GM20000 (cell line): ENCODE measurements at regions not wholly inside any gene's neighbourhood (a gene's known extent, or its start where the extent isn't known, plus 50 kb on each side); places are given as distances from the start of the nearest gene placed in this dataset.

Experiments used
- DNase-seq: peaks from one replicate; pipeline ENCODE4 v3.0.0; 2012; ENCODE audit warnings: low spot score
- CTCF ChIP-seq: IDR thresholded peaks from 2 replicates; pipeline ENCODE4 v1.5.1; 2012; ENCODE audit warnings: mild to moderate bottlenecking, control low read depth; ENCODE audit errors: extremely low read depth, missing control alignments

DNA sequence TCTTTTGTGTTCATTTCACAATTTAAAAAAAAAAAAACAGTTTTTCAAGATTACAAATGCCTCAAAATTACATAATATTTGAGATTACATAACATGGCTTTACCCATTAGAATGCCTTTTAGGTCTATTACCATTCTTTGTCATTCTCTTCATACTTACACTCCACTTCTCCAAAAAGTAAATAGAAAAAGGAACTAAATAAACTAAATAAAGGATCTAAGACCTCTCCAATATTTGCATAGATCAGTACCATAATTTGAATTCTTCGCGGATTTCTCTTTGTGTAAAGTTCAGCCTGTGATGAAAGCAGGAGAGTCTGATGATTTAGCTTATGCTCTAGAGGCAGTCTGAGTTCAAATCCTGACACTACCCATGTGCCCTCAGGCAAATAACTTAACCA is 56.4 kb upstream of the C1GALT1 start:
- no peak for DNase-seq
- no peak for TF ChIP-seq CTCF

DNA sequence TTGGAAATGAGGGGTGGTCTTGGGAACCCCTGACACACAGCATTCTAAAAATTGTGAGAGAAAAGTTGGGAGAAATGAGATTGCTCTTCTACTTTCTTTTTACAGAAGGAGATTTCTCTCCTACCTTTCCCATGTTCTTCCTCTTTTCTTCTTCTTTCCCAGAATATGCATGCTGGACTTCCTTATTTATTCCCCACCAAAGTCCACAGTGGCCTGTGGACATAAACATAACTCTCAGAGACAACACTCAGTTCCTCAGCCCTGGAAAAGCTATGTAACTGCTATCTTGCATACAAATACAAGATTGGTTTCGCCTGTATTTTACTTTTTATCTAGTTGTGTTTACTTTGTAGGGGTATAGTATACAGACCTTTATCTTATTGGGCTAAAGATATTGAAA is 54.6 kb upstream of the C1GALT1 start:
- TF ChIP-seq CTCF: no peak
- no peak for DNase-seq

- DNase-seq: no peak
- TF ChIP-seq CTCF: no peak
Measured at GRCh38 chr7:7129381-7129780, 53.0 kb upstream of the C1GALT1 start.

DNA sequence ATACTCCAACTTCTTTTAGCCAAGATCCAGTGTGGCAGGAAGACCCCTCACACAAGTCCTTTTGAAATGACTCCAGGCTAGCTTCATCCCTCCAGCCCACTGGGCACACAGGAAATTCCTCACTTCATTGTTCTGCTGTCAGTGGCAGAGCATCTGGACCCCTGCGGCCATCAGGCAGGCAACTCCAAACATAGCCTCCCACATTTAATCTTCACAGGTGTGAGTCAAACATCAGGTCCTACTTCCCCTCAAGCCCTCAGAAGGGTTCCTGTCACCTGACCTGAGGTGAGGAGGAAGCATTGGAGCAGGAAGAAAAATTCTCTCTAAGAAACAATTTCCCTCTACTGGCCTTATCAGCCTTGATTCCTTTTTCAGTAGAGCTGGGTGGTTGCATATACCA is 51.1 kb upstream of the C1GALT1 start:
- DNase-seq: no peak

More for the DNA sequence above, 51.1 kb upstream of the C1GALT1 start:
- no peak for TF ChIP-seq CTCF
